Left renal cortex interstitium (tissue), 4 donors: ENCODE measurements at regions not wholly inside any gene's neighbourhood (a gene's known extent, or its start where the extent isn't known, plus 50 kb on each side); places are given as distances from the start of the nearest gene placed in this dataset.
A peak's percentile ranks its signal among the peaks of the same experiment; 100 is the strongest.
"Not testable (repeated sequence)": the region's sequence is repeated elsewhere in the genome, so short reads cannot be mapped to it uniquely, and the experiment has no call there.

ENCODE experiments used
- DNase-seq, 4 donors: peaks; one replicate each; pipeline ENCODE4 v3.0.0-alpha.2; 2013; ENCODE audit warnings: low read depth in 4 of 4, low spot score in 2 of 4, missing footprints in 1 of 4

DNA sequence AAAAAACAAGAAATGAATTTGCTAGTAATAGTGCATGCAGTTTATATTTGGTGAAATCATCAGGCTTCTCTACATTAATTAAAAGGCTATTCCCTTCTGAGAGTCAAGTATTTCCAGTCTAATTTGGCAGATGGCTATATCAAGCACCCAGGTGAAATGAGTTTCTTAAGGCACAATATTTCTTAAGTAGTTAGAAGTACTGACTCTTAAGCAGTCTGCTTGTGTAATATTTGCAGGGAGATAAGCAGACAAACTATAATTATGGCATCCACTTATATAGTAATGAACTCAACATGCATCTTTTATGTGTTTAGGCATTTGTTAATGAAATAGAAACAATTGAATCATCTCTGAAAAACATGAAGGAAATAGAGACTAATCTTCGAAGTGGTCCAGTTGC is 189.2 kb downstream of the UTRN start:
- no peak for DNase-seq

DNA sequence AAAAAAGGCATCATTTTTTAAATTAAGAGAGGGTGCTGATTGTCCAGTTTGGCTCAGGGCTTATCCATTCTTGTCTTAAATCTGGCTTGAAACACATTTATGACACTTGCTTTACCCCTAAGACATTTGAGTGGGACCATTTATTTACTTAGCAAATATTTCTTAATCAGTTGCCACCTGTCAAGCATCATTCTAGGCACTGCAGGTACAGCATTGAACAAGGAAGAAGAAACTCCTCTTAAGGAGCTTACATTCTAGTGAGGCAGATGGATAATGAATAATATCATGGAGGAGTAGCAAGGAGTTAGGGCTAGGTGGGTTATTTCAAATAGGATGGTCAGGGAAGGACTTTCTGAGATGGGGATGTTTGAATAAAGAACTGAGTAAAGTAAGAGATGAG is 189.8 kb downstream of the UTRN start:
- no peak for DNase-seq

DNA sequence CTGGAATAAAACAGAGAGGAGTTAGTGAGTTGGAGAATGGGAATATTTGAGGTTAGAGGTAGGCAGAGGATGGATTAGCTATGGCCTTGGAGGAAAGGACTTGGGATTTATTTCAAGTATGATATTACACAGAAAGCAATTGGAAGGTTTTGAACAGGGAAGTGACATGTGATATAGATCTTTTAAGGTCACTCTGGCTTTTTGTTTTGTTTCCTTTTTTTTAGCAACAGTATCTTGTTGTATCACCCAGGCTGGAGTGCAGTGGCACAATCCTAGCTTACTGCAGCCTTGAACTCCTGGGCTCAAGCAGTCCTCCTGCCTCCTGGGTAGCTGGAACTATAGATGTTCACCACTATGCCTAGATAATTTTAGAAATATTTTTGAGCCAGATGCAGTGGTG is 190.3 kb downstream of the UTRN start:
- DNase-seq: no peak

DNA sequence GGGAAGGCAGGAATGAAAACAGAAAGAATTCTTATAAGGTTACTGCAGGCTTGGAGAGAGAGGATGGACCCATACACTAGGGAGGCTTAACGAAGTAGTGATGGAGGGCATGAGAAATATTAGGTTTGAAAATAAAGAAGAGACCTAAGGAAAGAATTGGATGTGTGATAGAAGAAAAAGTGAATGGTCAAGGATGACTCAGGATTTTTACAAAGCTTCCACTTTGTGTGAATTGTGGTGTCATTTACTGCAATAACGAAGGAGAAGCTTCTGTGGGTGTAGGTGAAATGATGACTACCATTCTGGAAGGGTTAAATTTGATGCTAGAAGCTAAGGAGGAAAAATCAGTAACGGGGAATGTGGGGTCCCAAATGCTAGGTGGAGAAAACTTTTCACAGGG is 191.2 kb downstream of the UTRN start:
- DNase-seq: no peak

DNA sequence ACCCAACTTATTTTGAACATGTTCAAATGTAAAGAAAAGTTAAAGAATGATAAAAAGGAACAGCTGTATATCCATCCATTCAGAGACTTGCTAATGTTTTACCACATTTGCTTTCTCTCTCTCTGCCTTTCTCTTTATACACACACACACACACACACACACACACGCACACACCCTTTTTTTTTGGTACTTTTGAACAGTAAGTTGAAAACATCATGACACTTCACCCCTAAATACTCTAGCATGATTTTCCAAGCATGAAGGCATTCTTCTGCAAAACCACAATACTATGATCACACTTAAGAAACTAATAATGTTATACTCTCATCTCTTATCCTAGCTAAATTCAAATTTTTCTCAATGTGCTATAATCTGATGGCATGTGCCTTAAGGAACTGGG is 192.3 kb downstream of the UTRN start:
- no peak for DNase-seq

DNA sequence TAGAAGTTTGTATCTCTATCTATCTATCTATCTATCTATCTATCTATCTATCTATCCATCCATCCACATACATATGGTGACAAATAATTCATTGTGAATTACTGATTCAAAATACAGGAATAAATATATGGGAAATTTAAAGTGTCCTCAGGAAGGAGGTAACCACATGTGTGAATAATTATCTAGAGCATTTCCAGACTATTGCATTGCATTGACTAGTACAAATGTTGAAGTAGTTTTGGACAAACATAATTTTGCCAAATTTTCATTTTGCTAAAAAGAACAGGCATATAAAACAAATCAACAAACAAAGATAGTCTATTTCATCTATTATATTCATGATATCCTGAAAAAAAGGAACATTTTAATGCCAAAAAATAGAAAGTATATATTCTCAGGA is 192.7 kb downstream of the UTRN start:
- DNase-seq: no peak

DNA sequence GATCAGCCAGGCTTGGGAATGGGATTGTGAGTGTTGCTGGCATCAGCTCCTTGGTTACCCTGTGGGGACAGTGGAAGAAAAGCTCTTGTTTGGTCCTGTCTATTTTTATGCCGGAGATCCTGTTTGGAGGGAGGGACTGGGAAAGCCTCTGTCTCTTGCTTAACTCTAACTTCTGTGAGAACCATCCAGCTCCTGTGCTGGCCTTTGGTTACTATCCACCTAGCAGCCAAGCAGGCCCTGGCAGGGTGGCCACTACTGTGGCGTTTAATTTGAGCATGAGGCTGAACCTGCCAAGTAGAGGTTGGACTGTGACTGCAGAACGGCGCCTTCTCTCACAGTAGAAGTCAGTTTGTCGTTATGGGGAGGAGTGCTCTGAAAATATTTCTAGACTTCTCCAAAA is 193.3 kb downstream of the UTRN start:
- no peak for DNase-seq

DNA sequence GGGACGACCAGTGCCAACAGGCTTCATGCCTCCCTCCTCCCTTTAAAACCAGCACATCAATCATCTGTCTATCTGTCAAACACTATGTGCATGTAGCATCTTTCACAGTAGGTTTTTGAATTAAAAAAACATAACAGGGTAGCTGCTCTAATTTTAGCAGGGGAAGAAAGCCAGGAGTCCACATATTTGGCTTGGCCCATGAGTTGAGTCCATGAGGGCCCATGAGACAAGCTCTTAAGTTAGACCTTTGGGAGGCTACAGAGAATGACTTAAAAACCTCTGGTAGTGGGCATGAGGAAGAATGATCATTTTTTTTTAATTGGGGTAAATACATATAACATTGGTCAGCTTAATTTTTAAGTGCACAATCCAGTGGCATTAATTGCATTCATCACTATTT is 194.9 kb downstream of the UTRN start:
- DNase-seq: no peak

DNA sequence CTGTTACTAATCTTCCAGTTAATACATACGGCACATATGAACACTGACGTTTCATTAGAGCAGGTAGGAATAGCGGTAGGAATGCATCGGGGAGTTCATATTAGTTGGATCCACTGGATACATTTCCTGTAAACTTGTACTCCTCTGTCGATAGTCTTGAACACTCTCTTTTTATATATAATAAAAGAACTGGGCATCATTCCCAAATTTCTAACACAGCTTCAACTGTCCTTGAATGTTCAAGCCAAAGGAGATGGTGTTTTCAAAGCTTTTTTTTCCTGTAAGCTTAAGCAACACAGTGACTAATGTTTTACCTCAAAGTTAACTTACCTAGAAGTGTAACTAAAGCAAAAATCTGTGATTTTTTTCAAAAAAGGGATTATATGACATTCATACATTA is 195.3 kb downstream of the UTRN start:
- no peak for DNase-seq

DNA sequence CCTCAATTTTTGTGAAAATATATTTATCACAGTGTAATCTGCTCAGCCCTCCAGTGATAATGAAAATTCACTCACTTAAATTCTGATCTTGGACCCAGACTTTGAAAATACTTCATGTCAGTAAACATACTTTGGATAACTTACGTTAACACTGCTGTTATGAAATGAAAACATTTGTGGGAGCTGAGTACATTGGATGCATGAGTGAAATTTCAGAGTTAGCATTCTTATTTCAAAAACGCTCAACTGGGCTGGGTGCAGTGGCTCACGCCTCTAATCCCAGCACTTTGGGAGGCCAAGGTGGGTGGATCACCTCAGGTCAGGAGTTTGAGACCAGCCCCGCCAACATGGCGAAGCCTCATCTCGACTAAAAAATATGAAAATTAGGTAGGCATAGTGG is 196.4 kb downstream of the UTRN start:
- no peak for DNase-seq

DNA sequence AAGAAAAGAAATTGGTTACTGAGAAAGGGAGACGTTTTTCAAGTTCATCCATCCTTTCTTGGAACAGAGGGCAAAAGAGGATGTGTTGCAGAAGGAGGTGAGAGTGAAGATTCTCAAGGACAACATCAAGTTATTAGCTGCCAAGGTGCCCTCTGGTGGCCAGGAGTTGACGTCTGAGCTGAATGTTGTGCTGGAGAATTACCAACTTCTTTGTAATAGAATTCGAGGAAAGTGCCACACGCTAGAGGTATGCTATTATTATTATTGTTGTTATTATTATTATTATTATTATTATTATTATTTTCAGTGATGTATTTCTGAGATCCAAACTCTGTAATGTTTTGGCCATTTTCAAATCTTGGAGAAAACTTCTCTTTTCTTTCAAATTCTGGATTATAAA is 197.0 kb downstream of the UTRN start:
- peak; percentile 36 to 71 (median 44) for DNase-seq

DNA sequence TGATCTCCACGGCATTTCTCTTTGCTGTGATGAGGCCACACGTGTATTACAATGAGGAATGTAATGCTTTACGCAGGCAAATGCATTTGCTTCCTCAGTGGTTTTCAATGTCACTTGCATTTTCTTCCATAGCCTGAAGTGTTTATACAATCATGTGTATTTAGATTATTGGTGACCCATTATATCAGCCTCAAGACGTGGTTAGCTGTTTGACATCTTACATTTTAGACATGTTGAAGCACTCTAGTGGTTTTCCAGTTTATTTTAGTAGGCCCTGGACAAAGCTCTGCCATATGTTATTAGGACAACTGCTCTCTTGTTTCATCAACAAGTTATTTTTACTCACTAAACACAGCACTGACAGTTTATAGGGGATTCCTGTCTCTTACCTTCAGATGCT is 200.4 kb downstream of the UTRN start:
- no peak for DNase-seq

DNA sequence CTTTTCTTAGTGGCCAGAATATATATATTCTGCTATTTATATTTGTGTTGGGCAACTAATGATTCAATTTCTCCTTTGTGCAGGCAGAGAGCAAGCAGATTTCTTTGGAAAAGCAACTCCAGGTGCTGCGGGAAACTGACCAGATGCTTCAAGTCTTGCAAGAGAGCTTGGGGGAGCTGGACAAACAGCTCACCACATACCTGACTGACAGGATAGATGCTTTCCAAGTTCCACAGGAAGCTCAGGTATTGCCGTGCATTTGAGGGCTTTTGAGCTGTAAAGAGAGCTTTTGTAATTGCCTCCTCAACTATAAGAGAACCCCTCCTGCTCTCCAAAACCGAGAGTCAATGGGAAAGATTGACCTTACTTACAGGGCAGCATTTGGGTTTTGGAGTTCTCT is 203.5 kb downstream of the UTRN start:
- DNase-seq: no peak

DNA sequence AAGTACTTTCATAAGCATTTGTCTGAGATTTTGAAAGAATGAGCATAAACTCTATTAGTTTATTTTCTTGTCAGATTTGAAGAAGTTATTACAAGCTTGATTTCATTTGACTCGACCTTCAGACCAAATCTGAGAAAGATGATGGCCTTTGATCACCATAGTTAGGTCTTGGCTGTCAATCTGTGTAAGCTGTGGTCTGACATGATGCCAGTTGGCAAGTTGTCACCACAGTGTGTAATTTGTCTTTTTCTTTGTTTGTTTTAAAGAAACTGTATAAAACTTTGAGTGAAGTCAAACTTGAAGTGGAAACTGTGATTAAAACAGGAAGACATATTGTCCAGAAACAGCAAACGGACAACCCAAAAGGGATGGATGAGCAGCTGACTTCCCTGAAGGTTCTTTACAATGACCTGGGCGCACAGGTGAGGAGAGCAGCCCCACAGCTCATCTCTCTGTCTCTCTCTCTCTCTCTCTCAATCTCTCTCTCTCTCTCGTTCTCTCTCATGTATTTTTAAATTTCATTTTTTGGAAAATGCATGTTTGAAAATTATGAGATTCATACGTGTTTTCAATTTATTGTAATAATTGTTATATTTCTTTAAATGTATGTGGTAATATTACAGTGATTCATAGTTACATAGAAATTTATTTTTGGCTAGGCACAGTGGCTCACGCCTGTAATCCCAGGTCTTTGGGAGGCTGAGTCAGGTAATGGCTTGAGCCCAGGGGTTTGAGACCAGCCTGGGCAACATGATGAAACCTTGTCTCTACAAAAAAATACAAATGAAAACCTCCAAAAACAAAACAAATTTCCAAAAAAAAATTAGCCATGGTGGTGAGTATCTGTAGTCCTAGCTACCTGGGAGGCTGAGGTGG is 208.1 kb downstream of the UTRN start:
- DNase-seq: no peak

DNA sequence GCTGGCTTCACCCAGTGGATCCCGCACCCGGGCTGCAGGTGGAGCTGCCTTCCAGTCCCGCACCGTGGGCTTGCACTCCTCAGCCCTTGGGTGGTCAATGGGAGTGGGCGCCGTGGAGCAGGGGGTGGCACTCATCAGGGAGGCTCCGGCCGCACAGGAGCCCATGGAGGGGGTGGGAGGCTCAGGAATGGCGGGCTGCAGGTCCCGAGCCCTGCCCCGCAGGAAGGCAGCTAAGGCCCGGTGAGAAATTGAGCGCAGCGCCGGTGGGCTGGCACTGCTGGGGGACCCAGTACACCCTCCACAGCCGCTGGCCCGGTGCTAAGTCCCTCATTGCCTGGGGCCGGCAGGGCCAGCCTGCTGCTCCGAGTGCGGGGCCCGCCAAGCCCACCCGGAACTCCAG is 209.9 kb downstream of the UTRN start:
- not testable (repeated sequence) for DNase-seq

DNA sequence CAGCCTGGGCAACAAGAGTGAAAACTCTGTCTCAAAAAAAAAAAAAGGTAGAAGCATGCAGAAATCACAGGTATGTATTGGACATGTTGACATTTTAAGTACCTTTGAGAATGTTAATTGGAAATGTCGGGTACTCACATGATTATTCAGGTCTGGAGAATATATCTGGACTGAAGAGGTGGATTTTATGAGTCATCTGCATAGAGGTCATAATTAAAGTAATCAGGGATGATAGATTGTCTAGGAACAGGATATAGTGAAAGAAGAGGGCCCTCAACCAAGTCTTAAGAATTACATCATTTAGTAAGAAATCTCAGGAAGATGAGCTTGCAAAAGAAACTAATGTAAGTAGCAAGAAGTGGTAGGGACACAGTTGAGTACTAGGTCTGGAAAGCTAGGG is 212.5 kb downstream of the UTRN start:
- DNase-seq: no peak

DNA sequence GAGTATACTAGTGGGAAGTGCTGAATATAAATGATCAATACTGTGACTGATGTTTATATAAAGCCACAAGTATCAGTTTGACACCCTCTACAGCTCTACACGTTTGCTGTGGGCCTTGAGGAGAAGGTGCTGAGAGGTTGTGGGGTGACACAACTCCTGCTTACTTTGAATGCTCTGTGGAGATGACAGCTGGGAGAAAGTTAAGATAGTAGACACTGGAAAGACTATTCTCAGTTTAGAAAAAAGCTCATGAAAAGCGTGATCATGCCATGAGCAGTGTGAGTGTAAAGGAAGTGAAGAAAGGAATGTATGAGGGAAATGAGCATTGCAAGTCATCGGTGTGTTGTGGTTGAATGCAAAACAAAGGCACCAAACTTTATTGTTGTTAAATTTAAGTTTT is 215.8 kb downstream of the UTRN start:
- DNase-seq: no peak

DNA sequence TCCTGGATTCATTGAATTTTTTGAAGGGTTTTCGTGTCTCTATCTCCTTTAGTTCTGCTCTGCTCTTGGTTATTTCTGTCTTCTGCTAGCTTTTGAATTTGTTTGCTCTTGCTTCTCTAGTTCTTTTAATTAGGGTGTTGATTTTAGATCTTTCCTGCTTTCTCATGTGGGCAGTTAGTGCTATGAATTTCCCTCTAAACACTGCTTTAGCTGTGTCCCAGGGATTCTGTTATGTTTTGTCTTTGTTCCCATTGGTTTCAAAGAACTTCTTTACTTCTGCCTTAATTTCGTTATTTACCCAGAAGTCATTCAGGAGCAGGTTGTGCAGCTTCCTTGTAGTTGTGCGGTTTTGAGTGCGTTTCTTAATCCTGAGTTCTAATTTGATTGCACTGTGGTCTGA is 220.1 kb downstream of the UTRN start:
- DNase-seq: not testable (repeated sequence)

DNA sequence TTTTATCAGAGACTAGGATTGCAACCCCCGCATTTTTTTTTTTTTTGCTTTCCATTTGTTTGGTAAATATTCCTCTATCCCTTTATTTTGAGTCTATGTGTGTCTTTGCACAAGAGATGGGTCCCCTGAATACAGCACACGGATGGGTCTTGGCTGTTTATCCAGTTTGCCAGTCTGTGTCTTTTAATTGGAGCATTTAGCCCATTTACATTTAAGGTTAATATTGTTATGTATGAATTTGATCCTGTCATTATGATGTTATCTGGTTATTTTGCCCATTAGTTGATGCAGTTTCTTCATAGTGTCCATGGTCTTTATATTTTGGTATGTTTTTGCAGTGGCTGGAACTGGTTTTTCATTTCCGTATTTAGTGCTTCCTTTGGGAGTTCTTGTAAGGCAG is 220.9 kb downstream of the UTRN start:
- DNase-seq: not testable (repeated sequence)

DNA sequence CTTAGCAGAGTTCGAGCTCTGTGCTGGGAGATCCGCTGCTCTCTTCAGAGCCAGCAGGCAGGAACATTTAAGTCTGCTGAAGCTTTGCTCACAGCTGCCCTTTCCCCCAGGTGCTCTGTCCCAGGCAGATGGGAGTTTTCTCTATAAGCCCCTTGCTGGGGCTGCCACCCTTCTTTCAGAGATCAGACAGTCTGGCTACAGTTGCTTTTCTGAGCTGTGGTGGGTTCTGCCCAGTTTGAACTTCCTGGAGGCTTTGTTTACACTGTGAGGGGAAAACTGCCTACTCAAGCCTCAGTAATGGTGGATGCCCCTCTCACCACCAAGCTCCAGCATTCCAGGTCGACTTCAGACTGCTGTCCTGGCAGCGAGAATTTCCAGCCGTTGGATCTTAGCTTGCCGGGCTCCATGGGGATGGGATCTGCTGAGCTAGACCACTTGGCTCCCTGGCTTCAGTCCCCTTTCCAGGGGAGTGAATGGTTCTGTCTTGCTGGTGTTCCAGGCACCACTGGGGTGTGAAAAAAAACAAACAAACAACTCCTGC is 222.7 kb downstream of the UTRN start:
- not testable (repeated sequence) for DNase-seq

DNA sequence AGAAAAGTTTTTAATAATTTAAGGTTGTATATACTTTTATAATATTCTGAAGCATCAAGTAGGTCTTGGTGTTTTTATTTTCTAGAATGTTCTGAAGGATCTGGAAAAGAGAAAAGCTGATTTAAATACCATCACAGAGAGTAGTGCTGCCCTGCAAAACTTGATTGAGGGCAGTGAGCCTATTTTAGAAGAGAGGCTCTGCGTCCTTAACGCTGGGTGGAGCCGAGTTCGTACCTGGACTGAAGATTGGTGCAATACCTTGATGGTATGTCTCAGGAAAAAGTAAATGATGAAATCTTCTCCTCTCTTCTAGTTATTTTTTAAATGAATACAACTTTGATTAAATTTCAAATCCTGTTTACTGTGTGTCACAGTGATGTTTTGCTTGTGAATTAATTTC is 225.7 kb downstream of the UTRN start:
- no peak for DNase-seq

DNA sequence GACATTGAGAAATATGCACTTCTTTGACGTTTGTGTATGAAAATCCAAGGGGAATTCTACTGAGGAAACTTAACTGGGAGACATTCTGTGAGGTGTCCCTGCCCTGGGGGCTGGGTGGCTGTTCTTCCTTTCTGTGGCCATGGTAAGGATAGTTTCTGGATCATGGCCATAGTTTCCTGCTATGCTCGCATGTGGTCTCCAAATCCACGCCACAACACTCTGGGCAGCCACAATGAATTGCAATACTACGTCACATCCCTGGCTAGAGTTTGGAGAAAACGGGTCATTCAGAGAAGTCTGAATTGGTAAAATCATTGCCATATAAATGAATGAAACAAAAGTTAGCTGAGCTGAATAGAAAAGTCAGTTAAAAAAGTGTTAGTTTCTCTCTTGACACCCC is 230.6 kb downstream of the UTRN start:
- DNase-seq: no peak

DNA sequence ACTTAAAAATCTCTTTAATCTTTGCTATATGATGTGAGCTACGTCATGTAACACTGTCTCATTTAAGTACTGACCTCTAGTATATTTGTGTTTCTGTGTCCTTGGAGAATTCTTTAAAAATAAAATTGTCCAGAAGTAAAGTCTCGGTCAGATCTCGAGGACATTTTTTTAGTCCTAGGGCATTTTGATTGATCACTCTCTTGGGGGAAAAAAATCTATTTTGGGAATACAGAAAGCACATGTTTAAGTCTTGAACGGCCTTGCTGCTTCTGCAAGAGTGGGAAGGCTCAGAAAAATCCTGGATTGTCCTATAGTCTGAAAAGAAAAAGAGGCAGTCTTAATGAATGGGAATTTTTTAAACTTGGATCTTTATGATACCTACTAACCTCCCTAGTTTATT is 234.3 kb downstream of the UTRN start:
- DNase-seq: peak; percentile 9 to 40 (median 10)
